Uterus (tissue), 2 donors: ENCODE measurements at regions not wholly inside any gene's neighbourhood (a gene's known extent, or its start where the extent isn't known, plus 50 kb on each side); places are given as distances from the start of the nearest gene placed in this dataset.

ENCODE experiments used
- CTCF ChIP-seq, 4 experiments: fragments of 200-600 bp in 2 of 4; fragments of 450-650 bp in 2 of 4; sonication (generic) in 2 of 4; IDR thresholded peaks; one replicate each; pipeline ENCODE4 v1.5.1; 2016 to 2019; ENCODE audit warnings: antibody characterized with exemption in 4 of 4, mild to moderate bottlenecking in 2 of 4, moderate library complexity in 1 of 4
- POLR2A ChIP-seq, 2 donors: fragments of 450-650 bp; IDR thresholded peaks; one replicate each; pipeline ENCODE4 v1.6.1; 2016; ENCODE audit warnings: antibody characterized with exemption in 2 of 2, mild to moderate bottlenecking in 1 of 2, moderate library complexity in 1 of 2

GRCh38 chr4:89398644-89399043 lies 91.0 kb upstream of the GPRIN3 start:
- no peak for TF ChIP-seq CTCF (IDR thresholded peaks at IDR 0.05)
- no peak for TF ChIP-seq POLR2A (IDR thresholded peaks at IDR 0.05)
